NCI-H510A (cell line): ENCODE measurements at regions not wholly inside any gene's neighbourhood (a gene's known extent, or its start where the extent isn't known, plus 50 kb on each side); places are given as distances from the start of the nearest gene placed in this dataset.
"Not testable (repeated sequence)": the region's sequence is repeated elsewhere in the genome, so short reads cannot be mapped to it uniquely, and the experiment has no call there.

Experiments used
- DNase-seq: peaks from one replicate; lab custom pipeline; 2025; lab: John Stamatoyannopoulos, UW

DNA sequence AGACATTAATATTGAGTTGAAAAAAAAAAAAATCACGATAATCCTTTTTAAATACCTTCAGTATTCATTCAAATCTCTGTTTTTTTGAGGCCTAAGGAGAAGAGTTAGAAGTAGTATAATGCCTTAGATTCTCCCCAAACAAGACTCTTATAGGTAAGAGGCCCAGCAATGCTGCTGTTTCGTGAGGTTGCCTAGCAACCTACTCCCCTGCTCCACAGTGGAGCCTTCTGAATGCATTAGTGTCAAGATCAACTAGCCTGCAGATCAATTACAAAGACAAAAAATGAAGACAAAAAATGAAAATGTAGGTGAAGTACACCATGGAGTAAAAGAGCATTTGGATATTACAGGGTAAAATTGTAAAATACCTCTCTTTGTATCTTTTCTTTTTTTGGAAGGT is 229.8 kb upstream of the LUZP2 start:
- DNase-seq = no peak

DNA sequence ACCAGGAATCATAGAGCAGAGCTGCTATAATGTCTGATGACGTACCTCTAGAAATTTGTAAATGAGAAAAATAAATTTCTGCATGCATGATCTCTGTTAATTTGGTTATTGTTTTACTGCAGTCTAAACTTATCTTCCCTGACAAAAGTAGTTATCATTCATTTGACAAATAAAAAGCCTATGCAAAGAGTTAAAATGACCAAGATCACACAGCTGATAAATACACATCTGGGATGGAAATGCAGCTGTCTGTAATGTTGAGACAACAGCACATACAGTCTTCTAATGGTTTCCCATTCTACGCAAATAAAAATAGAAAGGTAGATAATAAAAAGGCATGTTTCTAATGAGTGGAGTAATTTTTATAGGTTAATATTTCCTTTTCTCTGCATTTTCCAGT is 225.1 kb upstream of the LUZP2 start:
- no peak for DNase-seq

DNA sequence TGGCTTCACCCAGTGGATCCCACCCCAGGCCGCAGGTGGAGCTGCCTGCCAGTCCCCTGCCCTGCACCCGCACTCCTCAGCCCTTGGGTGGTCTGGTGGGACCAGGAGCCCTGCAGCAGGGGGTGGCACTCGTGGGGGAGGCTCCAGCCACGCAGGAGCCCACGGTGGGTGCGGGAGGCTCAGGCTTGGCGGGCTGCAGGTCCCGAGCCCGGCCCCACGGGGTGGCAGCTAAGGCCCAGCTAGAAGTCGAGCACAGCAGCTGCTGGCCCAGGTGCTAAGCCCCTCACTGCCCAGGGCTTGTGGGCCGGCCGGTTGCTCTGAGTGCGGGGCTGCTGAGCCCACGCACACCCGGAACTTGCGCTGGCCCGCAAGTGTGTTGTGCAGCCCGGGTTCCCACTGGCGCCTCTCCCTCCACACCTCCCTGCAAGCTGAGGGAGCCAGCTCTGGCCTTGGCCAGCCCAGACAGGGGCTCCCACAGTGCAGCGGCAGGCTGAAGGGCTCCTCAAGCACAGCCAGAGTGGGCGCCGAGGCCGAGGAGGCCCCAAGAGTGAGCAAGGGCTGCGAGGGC is 222.6 kb upstream of the LUZP2 start:
- DNase-seq = not testable (repeated sequence)

DNA sequence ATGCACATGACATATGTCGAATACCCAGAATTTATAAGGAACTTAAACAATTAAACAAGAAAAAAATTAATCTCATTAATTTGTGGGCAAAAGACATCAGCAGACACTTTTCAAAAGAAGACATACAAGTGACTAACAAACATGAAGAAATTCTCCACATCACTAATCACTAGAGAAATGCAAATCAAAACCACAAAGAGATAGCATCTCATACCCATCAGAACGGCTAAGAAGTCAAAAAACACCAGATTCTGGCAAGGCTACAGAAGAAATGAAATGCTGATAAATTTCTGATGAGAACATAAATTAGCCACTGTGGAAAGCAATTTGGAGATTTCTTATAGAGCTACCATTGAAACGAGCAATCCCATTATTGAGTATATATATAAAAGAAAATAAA is 210.6 kb upstream of the LUZP2 start:
- no peak for DNase-seq

DNA sequence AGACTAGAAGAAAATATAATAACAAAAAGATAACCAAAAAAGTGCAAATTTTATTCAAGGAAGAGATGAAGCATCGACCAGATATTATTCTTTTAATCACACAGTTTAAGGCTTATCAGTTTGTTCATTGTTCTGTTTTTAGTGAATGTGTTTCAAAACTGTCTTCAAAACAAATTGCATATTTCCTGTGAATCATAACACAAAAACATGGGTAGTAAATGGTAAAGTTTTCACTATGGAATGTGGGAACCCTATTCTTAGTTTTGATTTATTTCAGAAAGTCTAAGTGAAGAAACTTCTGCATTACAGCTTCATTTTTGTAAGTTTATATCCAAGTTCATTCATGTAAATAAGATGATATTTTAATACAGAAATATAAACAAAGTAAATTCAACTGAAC is 207.6 kb upstream of the LUZP2 start:
- no peak for DNase-seq

DNA sequence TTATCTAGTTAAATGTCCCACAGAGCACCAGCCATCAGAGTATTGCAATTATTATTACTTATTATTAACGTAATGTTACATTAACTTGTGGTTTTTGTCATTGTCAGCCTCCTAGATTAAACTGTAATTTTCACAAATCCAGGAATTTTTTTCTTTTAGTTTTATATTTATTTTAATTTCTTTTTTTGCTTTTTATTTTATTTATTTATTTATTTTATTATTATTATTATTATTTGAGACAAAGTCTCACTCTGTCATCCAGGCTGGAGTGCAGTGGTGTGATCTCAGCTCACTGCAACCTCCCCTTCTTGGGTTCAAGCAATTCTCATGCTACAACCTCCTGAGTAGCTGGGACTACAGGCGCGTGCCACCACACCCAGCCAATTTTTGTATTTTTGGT is 202.9 kb upstream of the LUZP2 start:
- no peak for DNase-seq

DNA sequence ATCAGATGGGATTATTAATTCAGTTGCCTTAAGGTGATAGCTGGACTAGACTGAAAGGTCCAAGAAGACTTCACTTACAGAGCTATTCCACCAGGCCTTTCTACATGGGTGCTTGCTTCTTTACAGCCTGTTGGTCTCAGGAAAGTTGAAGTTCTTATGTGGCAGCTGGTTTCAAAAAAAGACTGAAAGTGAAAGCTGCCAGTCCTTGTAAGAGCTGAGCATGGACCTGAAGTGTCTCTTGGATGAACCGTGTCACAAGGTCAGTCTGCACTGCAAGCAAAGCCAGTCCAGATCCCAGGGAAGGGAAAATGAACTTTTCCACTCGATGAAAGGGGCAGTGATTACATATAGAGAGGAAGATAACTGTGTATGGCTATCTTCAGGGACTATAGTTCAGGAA is 201.5 kb upstream of the LUZP2 start:
- DNase-seq = no peak

DNA sequence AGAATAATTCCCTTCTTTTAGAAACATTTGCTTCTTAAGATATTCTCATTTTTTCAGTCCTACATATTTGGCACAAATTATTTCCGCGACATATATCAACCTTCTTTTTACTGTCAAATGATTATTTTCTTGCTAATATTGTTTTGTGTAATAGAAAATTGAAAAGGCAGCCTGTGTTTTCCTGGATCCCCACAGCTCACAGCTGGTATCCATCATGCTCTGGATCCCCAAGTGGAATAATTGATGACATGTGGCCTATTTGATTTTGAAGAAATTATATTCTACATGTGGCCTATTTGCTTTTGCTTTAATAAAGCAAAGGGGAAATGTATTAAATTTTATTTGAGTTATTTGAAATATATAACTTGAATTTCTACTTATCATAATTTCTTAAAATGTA is 199.4 kb upstream of the LUZP2 start:
- no peak for DNase-seq

DNA sequence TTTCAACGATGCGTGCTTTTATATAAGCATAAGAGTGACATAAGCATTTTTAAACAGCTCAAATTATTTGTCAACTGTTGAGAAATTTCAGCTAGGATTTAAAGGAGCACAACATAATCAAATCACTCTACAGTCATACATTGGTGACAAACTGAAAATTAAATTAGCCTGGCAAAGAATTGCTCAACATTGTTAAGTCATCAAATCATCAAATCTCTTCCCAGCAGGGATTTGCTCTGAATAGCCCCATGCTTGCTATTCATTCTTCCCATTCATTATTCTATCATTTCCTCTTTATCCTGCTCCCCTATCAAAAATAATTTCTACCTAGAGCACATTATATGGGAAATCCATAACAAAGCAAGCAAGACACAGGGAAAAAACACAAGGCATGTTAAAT is 198.7 kb upstream of the LUZP2 start:
- no peak for DNase-seq

DNA sequence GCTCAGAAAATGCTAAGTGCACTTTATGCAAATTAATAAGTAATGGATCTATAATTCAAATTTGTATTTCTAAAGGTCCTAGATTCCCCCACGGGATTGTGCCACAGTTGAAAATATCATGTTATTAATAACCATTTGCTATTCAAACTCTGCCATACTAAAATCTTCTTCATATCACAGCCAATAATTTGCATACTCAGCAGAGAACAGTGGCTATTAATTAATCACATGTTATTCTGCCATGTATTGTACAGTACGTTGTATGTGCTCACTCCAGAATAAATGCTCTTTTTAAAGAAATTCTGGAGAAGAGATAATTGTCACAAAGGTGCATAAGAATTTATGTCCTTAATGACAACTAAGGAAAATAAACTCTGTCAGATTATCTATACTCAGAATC is 184.9 kb upstream of the LUZP2 start:
- no peak for DNase-seq

DNA sequence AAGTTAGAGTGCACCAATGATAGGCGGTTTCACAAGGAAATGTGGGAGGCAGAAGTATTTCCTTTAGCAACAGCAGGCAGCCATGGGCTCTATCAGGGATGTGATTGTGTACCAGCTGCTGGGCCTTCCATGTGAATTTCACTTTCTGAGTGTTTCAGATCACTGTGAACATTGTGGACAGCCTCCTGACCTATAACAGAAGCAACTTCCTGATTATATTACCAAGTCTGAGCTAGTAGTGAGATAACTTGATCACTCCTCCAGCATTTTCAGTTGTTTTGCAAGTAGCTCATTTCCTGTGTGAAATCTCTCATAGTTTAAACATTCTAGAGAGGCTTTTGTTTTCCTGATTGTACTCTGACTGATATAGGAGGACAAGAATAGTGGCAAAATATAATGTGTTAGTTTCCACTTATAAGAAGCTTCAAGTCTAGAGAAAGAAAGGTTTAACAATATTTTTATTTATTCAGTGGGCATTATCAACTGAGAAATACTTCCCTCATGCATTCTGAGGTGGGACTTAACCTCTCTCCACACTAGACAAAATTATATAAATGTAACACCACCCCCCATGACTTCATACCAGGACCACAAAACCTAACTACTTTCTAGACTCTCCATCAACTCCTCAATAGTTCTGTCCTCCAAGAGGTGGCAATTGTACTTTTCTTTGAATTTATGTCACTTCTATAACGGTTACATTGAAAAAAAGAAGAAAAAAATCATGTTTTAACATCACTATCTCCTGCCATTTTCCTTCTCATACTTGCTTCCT is 184.2 kb upstream of the LUZP2 start:
- DNase-seq = no peak

DNA sequence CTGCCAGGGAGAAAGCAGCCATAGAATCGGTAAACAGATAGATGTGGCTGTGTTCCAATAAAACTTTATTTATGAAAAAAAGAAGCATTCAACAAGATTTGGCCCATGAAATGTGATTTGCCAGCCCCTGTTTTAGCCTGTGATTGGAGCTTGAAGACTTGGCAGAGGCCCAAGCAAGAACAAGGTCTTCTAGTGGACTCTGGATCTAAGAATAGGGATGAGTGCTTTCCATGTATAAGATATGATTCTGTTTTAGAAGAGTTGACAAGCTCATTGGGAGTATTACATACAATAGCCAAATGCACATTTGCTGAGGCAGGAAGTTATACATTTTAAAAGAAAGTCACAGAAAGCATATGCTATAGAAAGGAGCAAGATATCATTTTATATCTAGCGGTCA is 175.6 kb upstream of the LUZP2 start:
- no peak for DNase-seq

DNA sequence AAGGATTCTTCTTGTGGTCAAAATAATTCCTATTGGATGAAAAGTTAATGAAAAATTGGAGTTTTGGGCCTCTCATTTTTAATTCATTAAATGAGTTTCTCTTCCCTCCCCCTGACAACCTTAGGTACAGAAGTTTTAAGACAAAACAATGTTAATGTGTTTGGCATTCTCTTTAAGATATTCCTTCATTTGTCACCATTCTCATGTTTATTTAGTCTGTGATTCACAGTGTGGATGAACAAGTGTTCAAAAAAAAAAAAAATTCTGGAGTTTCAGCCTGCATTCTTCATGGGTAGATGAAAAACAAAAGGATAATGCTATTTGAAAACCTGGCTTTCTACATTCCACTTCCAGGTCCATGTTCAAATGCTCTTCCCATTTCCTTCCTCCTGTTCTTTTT is 172.6 kb upstream of the LUZP2 start:
- no peak for DNase-seq

DNA sequence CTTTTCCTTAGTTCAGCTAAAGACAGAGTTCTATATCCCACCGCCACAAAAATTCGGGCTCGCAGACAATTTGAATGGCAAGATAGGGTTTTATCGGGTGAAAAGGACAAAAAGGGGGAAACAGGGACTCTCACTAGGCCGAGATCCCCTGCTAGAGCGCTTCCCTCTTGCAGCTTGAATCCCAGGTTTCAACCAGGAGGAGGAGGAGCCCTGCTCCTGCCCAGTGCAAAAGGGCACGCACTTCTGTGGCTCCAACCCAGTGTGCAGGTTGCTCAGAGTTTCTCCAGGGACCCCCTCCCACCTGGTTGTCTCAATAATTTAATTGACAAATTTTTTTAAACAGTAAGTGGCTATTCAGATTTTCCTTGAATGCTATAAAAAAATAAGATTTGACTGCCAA is 152.6 kb upstream of the LUZP2 start:
- no peak for DNase-seq

DNA sequence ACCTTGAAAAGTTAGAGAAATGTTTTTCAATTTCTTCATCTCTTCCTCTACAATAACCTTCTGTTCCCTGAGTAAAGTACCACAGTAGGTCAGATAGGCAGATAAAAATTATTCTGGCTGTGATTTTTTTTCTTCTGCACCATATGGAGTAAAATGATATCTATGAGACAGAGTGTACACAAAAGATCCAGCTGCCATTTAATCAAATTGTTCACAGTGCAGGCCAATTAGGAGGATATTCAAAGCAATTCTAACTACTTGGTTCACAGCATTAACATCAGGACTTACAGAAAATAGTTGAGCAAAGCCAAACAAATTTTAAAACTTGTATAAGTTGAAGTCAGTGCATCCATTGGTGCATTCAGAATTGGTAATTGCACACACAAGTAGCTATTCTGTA is 147.9 kb upstream of the LUZP2 start:
- DNase-seq = no peak

DNA sequence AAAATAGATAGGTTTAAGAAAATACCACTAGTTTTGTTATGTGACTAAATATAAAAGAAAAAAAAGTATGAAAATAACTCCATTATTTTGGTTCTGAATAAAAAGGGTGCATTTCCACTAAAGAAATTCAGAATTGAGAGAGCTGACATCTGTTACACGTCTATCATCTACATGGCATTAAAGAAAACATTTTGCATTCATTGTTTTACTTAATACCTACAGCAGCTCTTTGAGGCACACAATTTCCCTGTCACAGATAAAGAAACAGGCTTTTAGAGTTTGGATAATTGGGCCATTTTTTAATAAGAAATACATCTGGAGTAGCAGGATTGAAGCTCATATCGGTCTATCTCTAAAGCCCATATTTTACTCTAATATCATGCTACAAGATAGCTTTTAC is 145.7 kb upstream of the LUZP2 start:
- no peak for DNase-seq

DNA sequence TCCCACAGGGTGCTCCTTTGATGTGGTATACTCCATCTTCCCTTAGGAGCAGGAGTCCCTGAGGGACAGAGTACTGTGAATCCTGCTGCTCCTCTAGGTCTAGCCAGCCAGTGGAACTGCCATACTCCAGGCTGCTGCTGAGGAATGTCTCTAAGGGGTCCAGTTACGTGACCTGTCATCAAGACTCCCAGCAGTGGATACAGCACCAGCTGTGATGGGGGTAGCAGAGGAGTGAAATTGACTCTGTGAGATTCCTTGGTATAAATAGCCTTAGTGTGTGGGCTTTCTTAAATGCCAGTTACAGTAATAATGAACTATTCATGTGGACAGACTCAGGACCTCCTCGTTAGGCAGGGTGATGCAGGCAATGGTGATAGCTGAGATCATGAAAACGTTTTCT is 140.4 kb upstream of the LUZP2 start:
- DNase-seq = no peak

DNA sequence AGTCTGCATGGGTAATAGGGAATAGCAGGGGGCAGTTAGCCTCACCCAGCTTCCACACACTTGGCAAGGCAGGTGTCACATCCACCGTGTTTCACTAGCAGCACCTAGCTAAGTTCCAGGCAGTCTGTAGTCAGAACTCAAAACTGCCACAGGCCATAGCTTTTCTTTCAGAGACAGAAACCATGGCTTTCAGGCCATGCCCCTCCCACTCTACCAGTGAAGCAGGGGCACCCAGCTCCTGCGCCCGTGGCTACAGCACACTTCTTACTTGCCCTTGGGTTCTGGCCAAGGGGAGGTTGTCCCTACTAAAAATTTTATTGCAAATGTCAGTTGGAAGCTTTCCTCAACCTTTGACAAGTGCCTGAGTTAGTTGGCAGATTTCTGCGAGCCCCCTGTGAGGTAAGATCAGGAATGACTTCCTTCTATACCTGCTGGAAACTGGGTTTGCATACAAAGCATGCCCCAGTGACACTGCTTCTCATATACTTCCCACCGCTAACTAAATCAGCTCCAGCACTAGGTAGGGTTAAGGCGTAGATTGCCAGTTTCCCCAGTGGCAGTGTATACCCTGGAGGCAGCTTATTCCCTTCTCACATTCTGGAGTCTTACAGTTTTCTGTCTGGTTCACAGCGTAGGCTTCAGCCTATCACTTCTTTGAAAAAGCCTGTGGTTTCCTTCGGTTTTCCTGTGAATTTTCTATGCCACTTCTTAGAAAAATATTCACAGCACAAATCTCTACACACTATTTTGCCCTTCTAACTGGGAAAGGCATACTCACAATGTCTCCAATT is 139.0 kb upstream of the LUZP2 start:
- DNase-seq = no peak

DNA sequence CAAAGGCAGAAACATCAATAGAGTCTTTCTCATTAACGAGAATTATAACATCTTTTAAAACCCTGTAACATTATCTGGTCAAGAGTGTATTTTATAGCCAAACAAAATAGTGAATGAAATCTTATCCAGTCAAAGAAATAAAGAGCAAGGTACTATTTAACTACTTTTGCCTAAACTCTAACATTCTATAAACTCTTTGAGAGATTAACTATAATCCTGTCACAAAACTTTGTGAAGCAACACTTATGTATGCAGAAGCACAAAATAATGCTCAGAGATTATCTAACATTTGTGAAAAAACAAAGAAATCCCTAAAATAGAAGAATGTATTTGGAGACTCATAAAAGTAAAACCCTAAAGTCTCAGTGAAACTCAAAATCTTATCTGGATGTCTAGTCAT is 124.4 kb upstream of the LUZP2 start:
- no peak for DNase-seq

DNA sequence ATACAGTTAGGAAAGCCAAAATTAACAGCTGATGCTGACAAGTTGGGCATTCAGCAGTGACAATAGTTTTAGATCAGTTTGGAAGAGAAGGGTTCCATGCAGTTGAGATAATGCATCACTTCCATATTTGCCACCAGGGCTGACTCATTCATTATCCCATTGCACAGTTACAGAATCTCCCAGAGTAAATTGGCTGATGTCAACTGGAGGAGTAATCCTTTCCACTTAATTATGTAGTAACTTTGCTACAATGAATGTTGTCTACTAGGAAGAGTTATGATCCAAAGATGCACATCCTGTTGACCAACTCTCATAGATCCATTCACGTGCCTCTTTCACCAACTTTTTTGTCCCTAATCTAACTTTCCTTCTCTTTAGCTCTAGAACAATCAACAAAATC is 123.3 kb upstream of the LUZP2 start:
- DNase-seq = no peak

DNA sequence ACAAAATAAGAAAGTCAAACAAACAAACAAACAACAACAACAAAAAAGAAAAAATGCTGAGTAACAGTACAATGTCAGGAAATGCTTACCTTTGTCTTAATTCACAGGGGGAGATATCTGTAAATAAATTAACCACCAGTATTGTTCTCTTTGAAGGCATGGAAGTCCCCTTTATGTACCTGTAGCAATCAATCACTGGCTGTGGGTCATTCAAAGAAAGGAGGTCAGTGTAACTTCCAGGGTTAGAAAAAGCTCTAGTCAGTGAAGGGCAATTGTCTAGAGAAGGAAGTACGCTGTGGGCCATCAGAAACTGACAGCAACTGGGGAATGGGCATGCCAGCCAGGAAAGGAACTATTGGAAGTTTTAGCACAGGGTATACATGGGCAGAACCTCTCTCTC is 121.5 kb upstream of the LUZP2 start:
- no peak for DNase-seq

DNA sequence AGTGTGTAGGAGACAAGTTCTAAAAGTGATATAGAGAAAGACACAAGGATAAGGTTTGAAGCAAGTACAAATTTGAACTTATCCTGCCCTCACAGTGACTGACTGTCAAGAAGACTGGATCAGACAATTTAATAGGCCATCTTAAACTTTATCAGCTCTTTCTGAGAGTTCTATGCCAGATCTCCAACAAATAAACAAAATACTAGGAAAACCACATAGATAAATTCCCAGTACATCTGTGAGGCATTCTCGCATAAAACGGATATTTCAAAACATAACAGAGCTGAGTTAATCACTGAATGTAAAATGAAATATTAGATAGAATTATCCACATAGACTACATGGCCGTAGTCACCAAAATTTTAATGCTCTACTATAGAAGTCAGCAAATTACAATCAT is 120.9 kb upstream of the LUZP2 start:
- no peak for DNase-seq

DNA sequence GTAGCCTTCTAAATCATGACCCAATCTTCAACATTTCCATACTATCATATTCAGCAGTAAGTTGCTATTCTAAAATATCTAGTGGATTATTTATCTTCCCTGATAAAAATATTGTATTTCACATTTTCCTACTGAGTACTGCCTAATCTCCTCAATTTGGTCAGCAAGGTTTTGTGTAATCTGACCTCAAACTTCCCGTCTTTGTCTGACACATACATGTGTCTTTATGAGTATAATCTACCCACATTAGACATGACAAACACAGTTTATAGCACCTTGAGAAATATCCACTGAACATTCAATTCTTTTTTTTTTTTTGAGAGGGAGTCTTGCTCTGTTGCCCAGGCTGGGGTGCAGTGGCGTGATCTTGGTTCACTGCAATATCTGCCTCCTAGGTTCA is 113.7 kb upstream of the LUZP2 start:
- DNase-seq = no peak

DNA sequence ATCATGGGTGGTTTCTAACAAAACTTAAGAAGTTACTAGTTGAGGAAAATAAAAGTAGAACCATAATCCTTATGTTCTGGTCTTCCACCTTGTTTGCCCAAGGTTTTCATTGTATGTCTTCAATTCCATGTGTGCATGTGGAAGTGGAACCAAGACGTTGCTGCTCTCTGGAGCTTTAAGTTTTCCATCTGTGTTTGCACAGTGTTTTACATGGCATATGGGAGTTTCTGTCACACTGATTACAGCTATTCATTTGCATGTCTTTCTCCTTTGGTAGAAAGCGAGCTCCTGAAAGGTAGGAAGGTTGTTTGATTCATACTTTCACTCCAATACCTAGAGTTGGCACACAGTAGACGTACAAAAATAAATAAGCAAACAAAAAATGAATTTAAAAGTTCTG is 112.6 kb upstream of the LUZP2 start:
- no peak for DNase-seq
